IMR-90 (cell line): ENCODE measurements at regions not wholly inside any gene's neighbourhood (a gene's known extent, or its start where the extent isn't known, plus 50 kb on each side); places are given as distances from the start of the nearest gene placed in this dataset.

Experiments used
- ATAC-seq: fragments of 200-7000 bp; cut with Tn5 transposase; 2 replicates; pipeline ENCODE4 v1.9.1; 2020; ENCODE audit warnings: low read depth, mild to moderate bottlenecking, moderate library complexity
- BruUV-seq: library from RNA; stranded (reverse); fragments of 400-500 nt; replicated peaks from 2 replicates; lab custom pipeline; 2021; lab: Mats Ljungman, UMichigan
- CTCF ChIA-PET: fragments of 300-600 bp; formaldehyde crosslinking; extraction: SDS; loops from one replicate; lab custom pipeline; 2021; ENCODE audit warnings: antibody characterized with exemption; lab: Yijun Ruan, JAX
- POLR2A ChIA-PET: fragments of 300-600 bp; sonication (Branson Sonifier 250); formaldehyde crosslinking; loops from one replicate; lab custom pipeline; 2022; ENCODE audit warnings: antibody characterized with exemption; ENCODE audit not compliant: unreplicated experiment; lab: Charles Lee
- DNase-seq: peaks from one replicate; pipeline ENCODE4 v3.0.0; 2013
- H2AFZ ChIP-seq: replicated peaks from 2 replicates; pipeline ENCODE3; 2013; ENCODE audit warnings: low read length, mild to moderate bottlenecking; ENCODE audit not compliant: poor library complexity
- H2AK5ac ChIP-seq: 2 replicates; pipeline ENCODE4 v1.6.1; 2013; ENCODE audit warnings: low read depth, low read length, inconsistent platforms
- H2AK9ac ChIP-seq: replicated peaks from 2 replicates; pipeline ENCODE3; 2013; ENCODE audit warnings: mild to moderate bottlenecking, low read depth, low read length, moderate library complexity; ENCODE audit not compliant: poor library complexity
- H2BK120ac ChIP-seq: 2 replicates; pipeline ENCODE4 v1.6.1; 2013; ENCODE audit warnings: low read depth, low read length, inconsistent platforms
- H2BK15ac ChIP-seq: 3 replicates; pipeline ENCODE4 v1.6.1; 2013; ENCODE audit warnings: low read depth, low read length, inconsistent platforms
- H2BK20ac ChIP-seq: 2 replicates; pipeline ENCODE4 v1.6.1; 2013; ENCODE audit warnings: low read depth, mild to moderate bottlenecking, inconsistent platforms, low read length, moderate library complexity
- H2BK5ac ChIP-seq: 2 replicates; pipeline ENCODE4 v1.6.1; 2013; ENCODE audit warnings: mild to moderate bottlenecking, low read depth, low read length, inconsistent platforms; ENCODE audit not compliant: poor library complexity, severe bottlenecking
- H3K14ac ChIP-seq: replicated peaks from 2 replicates; pipeline ENCODE4 v1.6.1; 2013; ENCODE audit warnings: low read depth, low read length, inconsistent platforms
- H3K18ac ChIP-seq: 2 replicates; pipeline ENCODE4 v1.6.1; 2013; ENCODE audit warnings: low read depth, low read length, control low read depth
- H3K23ac ChIP-seq: 2 replicates; pipeline ENCODE4 v1.6.1; 2013; ENCODE audit warnings: low read depth, low read length, inconsistent platforms
- H3K27ac ChIP-seq: 2 replicates; pipeline ENCODE4 v1.5.1; 2013; ENCODE audit warnings: mild to moderate bottlenecking, control low read depth, low read length; ENCODE audit not compliant: insufficient read depth
- H3K27me3 ChIP-seq: 2 replicates; pipeline ENCODE4 v1.6.1; 2013; ENCODE audit warnings: low read length; ENCODE audit not compliant: control insufficient read depth, insufficient read depth
- H3K36me3 ChIP-seq: 2 replicates; pipeline ENCODE4 v1.6.1; 2013; ENCODE audit warnings: low read length, mixed read lengths; ENCODE audit not compliant: control insufficient read depth, insufficient read depth
- H3K4ac ChIP-seq: 2 replicates; pipeline ENCODE4 v1.6.1; 2013; ENCODE audit warnings: low read depth, low read length, inconsistent platforms
- H3K4me1 ChIP-seq: 2 replicates; pipeline ENCODE4 v1.6.1; 2013; ENCODE audit warnings: low read length, mixed read lengths; ENCODE audit not compliant: control insufficient read depth, insufficient read depth
- H3K4me2 ChIP-seq: 2 replicates; pipeline ENCODE4 v1.6.1; 2013; ENCODE audit warnings: low read depth, mild to moderate bottlenecking, control low read depth, low read length, moderate library complexity
- H3K4me3 ChIP-seq: 2 replicates; pipeline ENCODE4 v1.5.1; 2013; ENCODE audit warnings: low read depth, mild to moderate bottlenecking, control low read depth, low read length, moderate library complexity; ENCODE audit not compliant: insufficient read depth
- H3K56ac ChIP-seq: 2 replicates; pipeline ENCODE4 v1.6.1; 2013; ENCODE audit warnings: low read length, inconsistent platforms; ENCODE audit not compliant: insufficient read depth; ENCODE audit errors: extremely low read depth
- H3K79me1 ChIP-seq, 2 experiments: 2 replicates each; pipeline ENCODE4 v1.6.1; 2013; ENCODE audit warnings: low read length in 2 of 2, inconsistent platforms in 1 of 2, low read depth in 1 of 2
- H3K9ac ChIP-seq: 2 replicates; pipeline ENCODE4 v1.6.1; 2013; ENCODE audit warnings: low read depth, low read length, control low read depth
- H3K9me1 ChIP-seq: 2 replicates; pipeline ENCODE4 v1.6.1; 2013; ENCODE audit warnings: low read length, inconsistent platforms; ENCODE audit not compliant: insufficient read depth
- H3K9me3 ChIP-seq: 2 replicates; pipeline ENCODE4 v1.6.1; 2013; ENCODE audit warnings: low read length; ENCODE audit not compliant: control insufficient read depth, insufficient read depth
- H4K20me1 ChIP-seq: 2 replicates; pipeline ENCODE4 v1.6.1; 2013; ENCODE audit warnings: low read length, inconsistent platforms; ENCODE audit not compliant: insufficient read depth
- H4K5ac ChIP-seq: 2 replicates; pipeline ENCODE4 v1.6.1; 2013; ENCODE audit warnings: mild to moderate bottlenecking, low read depth, low read length, control low read depth
- H4K8ac ChIP-seq, 2 experiments: 2 replicates each; pipeline ENCODE4 v1.6.1; 2013; ENCODE audit warnings: low read depth in 2 of 2, low read length in 2 of 2, control low read depth in 1 of 2, inconsistent platforms in 1 of 2
- H4K91ac ChIP-seq: 2 replicates; pipeline ENCODE4 v1.6.1; 2013; ENCODE audit warnings: low read depth, low read length, inconsistent platforms; ENCODE audit not compliant: insufficient read depth
- BHLHE40 ChIP-seq: fragments of 150-350 bp; IDR thresholded peaks from 2 replicates; pipeline ENCODE4 v1.6.1; 2016; ENCODE audit warnings: mild to moderate bottlenecking, low read depth, low read length
- CEBPB ChIP-seq: IDR thresholded peaks from 2 replicates; pipeline ENCODE4 v1.6.1; 2012; ENCODE audit warnings: low read depth, low read length, improper control_type of control experiment
- CHD1 ChIP-seq: IDR thresholded peaks from 2 replicates; pipeline ENCODE4 v1.6.1; 2012; ENCODE audit warnings: low read depth, low read length, improper control_type of control experiment
- FOS ChIP-seq: fragments of 150-350 bp; IDR thresholded peaks from 2 replicates; pipeline ENCODE4 v1.6.1; 2016; ENCODE audit warnings: low read depth, low read length
- MAFK ChIP-seq: IDR thresholded peaks from 2 replicates; pipeline ENCODE4 v1.6.1; 2012; ENCODE audit warnings: low read depth, low read length, improper control_type of control experiment
- MAZ ChIP-seq: IDR thresholded peaks from 2 replicates; pipeline ENCODE4 v1.6.1; 2012; ENCODE audit warnings: low read depth, mild to moderate bottlenecking, low read length, improper control_type of control experiment, moderate library complexity, borderline replicate concordance
- MXI1 ChIP-seq: IDR thresholded peaks from 2 replicates; pipeline ENCODE4 v1.6.1; 2012; ENCODE audit warnings: low read depth, mild to moderate bottlenecking, low read length, moderate library complexity, borderline replicate concordance
- NFE2L2 ChIP-seq: fragments of 150-350 bp; IDR thresholded peaks from 2 replicates; pipeline ENCODE4 v1.6.1; 2016; ENCODE audit warnings: low read depth, mild to moderate bottlenecking, low read length
- POLR2A ChIP-seq: IDR thresholded peaks from 2 replicates; pipeline ENCODE4 v1.6.1; 2012; ENCODE audit warnings: mild to moderate bottlenecking, low read depth, low read length
- RAD21 ChIP-seq: IDR thresholded peaks from 2 replicates; pipeline ENCODE4 v1.6.1; 2012; ENCODE audit warnings: low read length, improper control_type of control experiment
- RCOR1 ChIP-seq: IDR thresholded peaks from 2 replicates; pipeline ENCODE4 v1.6.1; 2012; ENCODE audit warnings: mild to moderate bottlenecking, low read length, improper control_type of control experiment; ENCODE audit not compliant: insufficient replicate concordance
- SMC3 ChIP-seq: fragments of 150-350 bp; IDR thresholded peaks from 2 replicates; pipeline ENCODE4 v1.6.1; 2016; ENCODE audit warnings: low read depth, mild to moderate bottlenecking, antibody characterized with exemption, low read length, moderate library complexity
- WGBS, 2 experiments: methylation state at CpG; one replicate each; pipeline versions ENCODE4 v1.1.5 to v1.1.7; 2013; ENCODE audit warnings: missing lambda C conversion rate in 2 of 2; ENCODE audit not compliant: insufficient read length in 1 of 2; ENCODE audit errors: extremely low coverage in 2 of 2; 5-methylcytosine and 5-hydroxymethylcytosine counted together
- dilution Hi-C: fragments of 300-500 bp; cut with HindIII; formaldehyde crosslinking; loops from one replicate; pipeline ENCODE4 v1.14.3; 2018; ENCODE audit warnings: low sequenced_read_pairs; ENCODE audit not compliant: unreplicated experiment
- in situ Hi-C: fragments of 300-500 bp; cut with MboI; formaldehyde crosslinking; loops from 3 replicates; pipeline ENCODE4 v1.14.3; 2019; ENCODE audit warnings: low sequenced_read_pairs, inconsistent platforms, mixed read lengths
- intact Hi-C: fragments of 100-400 bp; cut with micrococcal nuclease; formaldehyde crosslinking; loops from 2 replicates; pipeline ENCODE4 v1.10.0; 2022
- TF ChIP-seq, protein P1 (sequence below): fragments of 150-350 bp; IDR thresholded peaks from 2 replicates; pipeline ENCODE4 v1.6.1; 2017; ENCODE audit warnings: mild to moderate bottlenecking, antibody characterized with exemption, low read length, low read depth
- TF ChIP-seq, protein P2 (sequence below): conservative IDR thresholded peaks from 2 replicates; pipeline ENCODE4 v1.5.1; 2012; ENCODE audit warnings: mild to moderate bottlenecking, low read depth, low read length, improper control_type of control experiment
- TF ChIP-seq, protein P3 (sequence below): fragments of 150-350 bp; IDR thresholded peaks from 2 replicates; pipeline ENCODE4 v1.6.1; 2016; ENCODE audit warnings: low read depth, mild to moderate bottlenecking, low read length, moderate library complexity, borderline replicate concordance

DNA sequence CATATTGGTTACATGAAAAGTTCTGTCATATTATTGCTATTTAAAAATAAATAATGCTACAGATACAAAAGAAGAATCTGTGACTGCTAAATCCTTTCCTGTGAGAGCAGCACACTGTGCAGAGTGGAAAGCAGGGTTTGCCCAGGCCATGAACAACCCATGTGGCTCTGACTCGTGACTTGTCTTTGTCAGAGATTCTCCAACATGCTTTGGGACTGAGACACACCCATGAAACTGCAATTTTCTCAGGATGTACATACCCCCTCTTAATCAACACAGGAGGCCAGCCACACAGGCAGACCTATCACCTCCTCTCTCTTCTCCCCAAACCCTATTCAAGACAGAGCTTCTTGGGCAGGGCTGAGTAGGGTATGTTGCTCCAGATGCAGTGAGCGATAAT lies 96.8 kb upstream of the NTF3 start:
- Histone ChIP-seq H2AK5ac (no peak overlapping the region), H3K9me3 (no peaks in the 10 kb centered on the region), H3K27me3 (peaks cover 11% of the 10 kb centered on the region), H2BK120ac (no peak overlapping the region), H4K20me1 (no peaks in the 10 kb centered on the region), H4K5ac (no peak overlapping the region), H4K91ac (no peak overlapping the region), H2AFZ (no peak overlapping the region), H4K8ac (no peak overlapping the region), H3K36me3 (no peaks in the 10 kb centered on the region), H3K9ac (no peak overlapping the region), H3K14ac (no peak overlapping the region), H2AK9ac (no peak overlapping the region), H3K18ac (no peak overlapping the region), H3K4me1 (no peaks in the 10 kb centered on the region), H3K4me2 (no peak overlapping the region), H3K56ac (no peak overlapping the region), H3K4ac (no peak overlapping the region), H3K23ac (no peak overlapping the region), H2BK20ac (no peak overlapping the region), H3K27ac (no peak overlapping the region), H3K4me3 (no peak overlapping the region), H3K9me1 (no peaks in the 10 kb centered on the region), H2BK15ac (no peak overlapping the region), H2BK5ac (no peak overlapping the region), H3K79me1 (no peaks in the 10 kb centered on the region)
- ChIA-PET CTCF (no interaction called here), POLR2A (no interaction called here)
- dilution Hi-C loops (no loop called here), in situ Hi-C loops (no loop called here), intact Hi-C loops (no loop called here)
- ATAC-seq (no peak), DNase-seq (peak; percentile 21)
- TF ChIP-seq NFE2L2 (no peak), RCOR1 (no peak), MAFK (no peak), BHLHE40 (no peak), FOS (no peak), MXI1 (no peak), SMC3 (no peak), CEBPB (no peak), RAD21 (no peak), MAZ (no peak), POLR2A (no peak), CHD1 (no peak)
- TF ChIP-seq, protein P1, sequence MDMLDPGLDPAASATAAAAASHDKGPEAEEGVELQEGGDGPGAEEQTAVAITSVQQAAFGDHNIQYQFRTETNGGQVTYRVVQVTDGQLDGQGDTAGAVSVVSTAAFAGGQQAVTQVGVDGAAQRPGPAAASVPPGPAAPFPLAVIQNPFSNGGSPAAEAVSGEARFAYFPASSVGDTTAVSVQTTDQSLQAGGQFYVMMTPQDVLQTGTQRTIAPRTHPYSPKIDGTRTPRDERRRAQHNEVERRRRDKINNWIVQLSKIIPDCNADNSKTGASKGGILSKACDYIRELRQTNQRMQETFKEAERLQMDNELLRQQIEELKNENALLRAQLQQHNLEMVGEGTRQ: no peak
- TF ChIP-seq, protein P2, sequence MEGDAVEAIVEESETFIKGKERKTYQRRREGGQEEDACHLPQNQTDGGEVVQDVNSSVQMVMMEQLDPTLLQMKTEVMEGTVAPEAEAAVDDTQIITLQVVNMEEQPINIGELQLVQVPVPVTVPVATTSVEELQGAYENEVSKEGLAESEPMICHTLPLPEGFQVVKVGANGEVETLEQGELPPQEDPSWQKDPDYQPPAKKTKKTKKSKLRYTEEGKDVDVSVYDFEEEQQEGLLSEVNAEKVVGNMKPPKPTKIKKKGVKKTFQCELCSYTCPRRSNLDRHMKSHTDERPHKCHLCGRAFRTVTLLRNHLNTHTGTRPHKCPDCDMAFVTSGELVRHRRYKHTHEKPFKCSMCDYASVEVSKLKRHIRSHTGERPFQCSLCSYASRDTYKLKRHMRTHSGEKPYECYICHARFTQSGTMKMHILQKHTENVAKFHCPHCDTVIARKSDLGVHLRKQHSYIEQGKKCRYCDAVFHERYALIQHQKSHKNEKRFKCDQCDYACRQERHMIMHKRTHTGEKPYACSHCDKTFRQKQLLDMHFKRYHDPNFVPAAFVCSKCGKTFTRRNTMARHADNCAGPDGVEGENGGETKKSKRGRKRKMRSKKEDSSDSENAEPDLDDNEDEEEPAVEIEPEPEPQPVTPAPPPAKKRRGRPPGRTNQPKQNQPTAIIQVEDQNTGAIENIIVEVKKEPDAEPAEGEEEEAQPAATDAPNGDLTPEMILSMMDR: no peak
- TF ChIP-seq, protein P3, sequence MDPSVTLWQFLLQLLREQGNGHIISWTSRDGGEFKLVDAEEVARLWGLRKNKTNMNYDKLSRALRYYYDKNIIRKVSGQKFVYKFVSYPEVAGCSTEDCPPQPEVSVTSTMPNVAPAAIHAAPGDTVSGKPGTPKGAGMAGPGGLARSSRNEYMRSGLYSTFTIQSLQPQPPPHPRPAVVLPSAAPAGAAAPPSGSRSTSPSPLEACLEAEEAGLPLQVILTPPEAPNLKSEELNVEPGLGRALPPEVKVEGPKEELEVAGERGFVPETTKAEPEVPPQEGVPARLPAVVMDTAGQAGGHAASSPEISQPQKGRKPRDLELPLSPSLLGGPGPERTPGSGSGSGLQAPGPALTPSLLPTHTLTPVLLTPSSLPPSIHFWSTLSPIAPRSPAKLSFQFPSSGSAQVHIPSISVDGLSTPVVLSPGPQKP: no peak
- no TSS peak for BruUV-seq
- WGBS, 2 experiments: no CpG with 5 or more reads among the region's 2 CpGs
